ENCODE measurements at regions not wholly inside any gene's neighbourhood (a gene's known extent, or its start where the extent isn't known, plus 50 kb on each side); places are given as distances from the start of the nearest gene placed in this dataset.

- no peak overlapping the region for H3K9ac ChIP-seq
- H3K9me2 ChIP-seq = no peaks in the 10 kb centered on the region
- CTCF ChIA-PET = interaction anchor here (0.6 kb wide), 1 partner anchor 181 kb away, joined by 3 read pairs; no protein-coding TSS in a partner anchor
- H4K20me1 ChIP-seq (ENCODE audit: insufficient read depth) = no peaks in the 10 kb centered on the region
- no peaks in the 10 kb centered on the region for H3K9me3 ChIP-seq
- no peak overlapping the region for H3K27ac ChIP-seq (ENCODE audit: low read depth in 2 of 2, low read length in 1 of 2)
- H3K36me3 ChIP-seq (replicated peaks in 1 of 2; ENCODE audit: control insufficient read depth in 1 of 2, insufficient read depth in 2 of 2, low read length in 1 of 2) = no peaks in the 10 kb centered on the region
- no peaks in the 10 kb centered on the region for H3K4me1 ChIP-seq (ENCODE audit: control insufficient read depth in 1 of 2, insufficient read depth in 2 of 2, low read depth in 1 of 2, low read length in 1 of 2)
- H2AFZ ChIP-seq (ENCODE audit: low read depth) = no peak overlapping the region
- POLR2A ChIA-PET = no interaction called here
- H3K79me2 ChIP-seq (ENCODE audit: insufficient read depth) = no peaks in the 10 kb centered on the region
- H3K27me3 ChIP-seq (ENCODE audit: insufficient read depth) = no peaks in the 10 kb centered on the region
- H3K4me2 ChIP-seq = no peak overlapping the region
- WGBS (ENCODE audit: low lambda C conversion rate) = 55% methylated on average over 2 of the region's 2 CpGs
- H3F3A ChIP-seq (replicated peaks; ENCODE audit: insufficient read depth) = no peaks in the 10 kb centered on the region
- no peak overlapping the region for H3K4me3 ChIP-seq (ENCODE audit: low read depth in 2 of 2, low read length in 1 of 2)
- no peak for DNase-seq
- TF ChIP-seq FOSL2 (IDR thresholded peaks at IDR 0.05; ENCODE audit: borderline replicate concordance, low read depth) (no peak), CHD2 (IDR thresholded peaks at IDR 0.05; ENCODE audit: low read length, partially characterized antibody) (no peak), ZBTB33 (IDR thresholded peaks at IDR 0.05; ENCODE audit: borderline replicate concordance, low read depth) (no peak), SIN3A (IDR thresholded peaks at IDR 0.05; ENCODE audit: borderline replicate concordance, low read depth, low read length) (no peak), TEAD4 (IDR thresholded peaks at IDR 0.05; ENCODE audit: borderline replicate concordance, insufficient read depth) (no peak), TAF1 (IDR thresholded peaks at IDR 0.05; ENCODE audit: borderline replicate concordance, low read depth, low read length) (no peak), USF2 (IDR thresholded peaks at IDR 0.05; ENCODE audit: borderline replicate concordance, low read depth, low read length) (no peak), POLR2AphosphoS5 (IDR thresholded peaks at IDR 0.05; ENCODE audit: low read depth, low read length) (no peak), RFX5 (IDR thresholded peaks at IDR 0.05; ENCODE audit: low read length) (no peak), FOXJ3 (CRISPR knock-in tag; IDR thresholded peaks at IDR 0.05) (no peak), EZH2phosphoT487 (IDR thresholded peaks at IDR 0.05; ENCODE audit: borderline replicate concordance, low read depth) (no peak), NFIC (IDR thresholded peaks at IDR 0.05; ENCODE audit: borderline replicate concordance) (no peak), GABPA (IDR thresholded peaks at IDR 0.05; ENCODE audit: low read depth) (no peak)
Measured at GRCh38 chr4:100632163-100632562, 114.3 kb upstream of the EMCN start.

- POLR2A ChIA-PET = no interaction called here
- no peaks in the 10 kb centered on the region for H3K36me3 ChIP-seq (replicated peaks in 1 of 2; ENCODE audit: control insufficient read depth in 1 of 2, insufficient read depth in 2 of 2, low read length in 1 of 2)
- CTCF ChIA-PET = no interaction called here
- no peaks in the 10 kb centered on the region for H3K9me3 ChIP-seq
- H3K27me3 ChIP-seq (ENCODE audit: insufficient read depth) = no peaks in the 10 kb centered on the region
- H3K4me2 ChIP-seq = no peak overlapping the region
- no peak overlapping the region for H3K9ac ChIP-seq
- WGBS (ENCODE audit: low lambda C conversion rate) = 58% methylated on average over 3 of the region's 3 CpGs
- no peak for TF ChIP-seq MAX (IDR thresholded peaks at IDR 0.05; ENCODE audit: low read depth)
- TF ChIP-seq TEAD4 (IDR thresholded peaks at IDR 0.05; ENCODE audit: borderline replicate concordance, insufficient read depth) = no peak
- no peak for TF ChIP-seq ZBTB33 (IDR thresholded peaks at IDR 0.05; ENCODE audit: borderline replicate concordance, low read depth)
- TF ChIP-seq RXRA (IDR thresholded peaks at IDR 0.05; ENCODE audit: borderline replicate concordance, low read depth) = no peak
- no peak for TF ChIP-seq NRF1 (IDR thresholded peaks at IDR 0.05; ENCODE audit: low read depth, low read length)
- no peak for TF ChIP-seq ELF1 (IDR thresholded peaks at IDR 0.05)
- DNase-seq = no peak
- no peaks in the 10 kb centered on the region for H3K9me2 ChIP-seq
- H3K4me1 ChIP-seq (ENCODE audit: control insufficient read depth in 1 of 2, insufficient read depth in 2 of 2, low read depth in 1 of 2, low read length in 1 of 2) = no peaks in the 10 kb centered on the region
- no peak overlapping the region for H2AFZ ChIP-seq (ENCODE audit: low read depth)
- H3F3A ChIP-seq (replicated peaks; ENCODE audit: insufficient read depth) = no peaks in the 10 kb centered on the region
- H3K4me3 ChIP-seq (ENCODE audit: low read depth in 2 of 2, low read length in 1 of 2) = no peak overlapping the region
- no peaks in the 10 kb centered on the region for H3K79me2 ChIP-seq (ENCODE audit: insufficient read depth)
- H3K27ac ChIP-seq (ENCODE audit: low read depth in 2 of 2, low read length in 1 of 2) = no peak overlapping the region
- H4K20me1 ChIP-seq (ENCODE audit: insufficient read depth) = no peaks in the 10 kb centered on the region
Measured at GRCh38 chr4:100631281-100631968, 113.6 kb upstream of the EMCN start.

All from SK-N-SH (cell line).